ENCODE measurements at regions not wholly inside any gene's neighbourhood (a gene's known extent, or its start where the extent isn't known, plus 50 kb on each side); places are given as distances from the start of the nearest gene placed in this dataset.
"Not testable (repeated sequence)": the region's sequence is repeated elsewhere in the genome, so short reads cannot be mapped to it uniquely, and the experiment has no call there.

DNA sequence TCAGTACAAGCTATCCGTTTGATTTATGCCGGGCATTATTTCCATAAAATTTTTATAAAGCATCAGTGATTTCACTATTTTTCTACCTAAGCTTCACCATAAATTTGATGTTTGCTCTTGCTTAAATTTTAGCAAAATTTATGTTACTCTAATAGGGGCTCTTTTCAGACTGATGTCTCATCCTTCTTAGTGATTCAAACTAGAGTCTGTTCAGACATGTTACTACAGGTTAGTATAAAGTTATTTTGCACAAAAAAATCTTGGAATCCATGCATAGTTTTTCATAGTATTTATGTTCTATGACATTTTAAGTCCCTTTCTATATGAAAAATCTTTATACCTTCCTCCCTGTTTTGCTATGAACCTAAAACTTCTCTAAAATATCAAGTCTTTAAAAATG lies 1151.9 kb downstream of the SLITRK5 start:
- TF ChIP-seq GATA1 (IDR thresholded peaks at IDR 0.05; ENCODE audit: low read depth, low read length), result no peak
- TF ChIP-seq POLR2A (IDR thresholded peaks at IDR 0.05; ENCODE audit: low read length), result no peak
- no peak for DNase-seq

DNA sequence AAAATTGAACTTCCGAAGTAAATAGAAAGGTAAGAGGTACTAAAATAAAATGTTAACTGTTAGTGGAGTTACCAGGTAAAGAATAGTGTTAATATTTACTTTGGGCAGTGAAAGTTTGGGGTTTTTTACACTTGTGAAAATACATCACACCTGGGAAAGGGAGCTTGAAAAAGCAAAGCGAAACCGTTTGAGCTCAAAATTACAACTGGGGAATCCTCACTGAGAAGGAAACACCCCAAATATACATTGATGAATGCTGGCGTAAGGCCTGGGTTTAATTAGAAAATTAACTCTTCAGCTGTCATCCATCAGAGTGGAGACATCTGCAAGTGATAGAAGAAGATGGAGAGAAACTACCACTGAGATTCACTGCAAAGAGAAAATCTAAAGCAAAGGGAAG lies 1153.0 kb downstream of the SLITRK5 start:
- DNase-seq, result no peak
- TF ChIP-seq POLR2A (IDR thresholded peaks at IDR 0.05; ENCODE audit: low read length) (no peak), GATA1 (IDR thresholded peaks at IDR 0.05; ENCODE audit: low read depth, low read length) (no peak)

DNA sequence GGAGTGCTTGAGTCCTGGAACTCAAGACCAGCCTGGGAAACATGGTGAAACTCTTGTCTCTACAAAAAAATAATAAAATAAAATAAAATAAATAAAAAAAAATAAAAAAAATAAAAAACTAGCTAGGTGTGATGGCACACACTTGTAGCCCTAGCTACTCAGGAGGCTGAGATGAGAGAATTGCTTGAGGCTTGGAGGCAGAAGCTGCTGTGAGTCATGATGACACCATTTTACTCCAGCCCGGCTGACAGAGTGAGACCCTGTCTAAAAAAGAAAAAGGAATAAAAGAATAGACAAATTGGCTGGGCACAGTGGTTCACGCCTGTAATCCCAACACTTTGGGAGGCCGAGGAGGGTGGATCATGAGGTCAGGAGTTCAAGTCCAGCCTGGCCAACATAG lies 1168.9 kb downstream of the SLITRK5 start:
- no peak for DNase-seq
- TF ChIP-seq GATA1 (IDR thresholded peaks at IDR 0.05; ENCODE audit: low read depth, low read length) (no peak), POLR2A (IDR thresholded peaks at IDR 0.05; ENCODE audit: low read length) (no peak)

DNA sequence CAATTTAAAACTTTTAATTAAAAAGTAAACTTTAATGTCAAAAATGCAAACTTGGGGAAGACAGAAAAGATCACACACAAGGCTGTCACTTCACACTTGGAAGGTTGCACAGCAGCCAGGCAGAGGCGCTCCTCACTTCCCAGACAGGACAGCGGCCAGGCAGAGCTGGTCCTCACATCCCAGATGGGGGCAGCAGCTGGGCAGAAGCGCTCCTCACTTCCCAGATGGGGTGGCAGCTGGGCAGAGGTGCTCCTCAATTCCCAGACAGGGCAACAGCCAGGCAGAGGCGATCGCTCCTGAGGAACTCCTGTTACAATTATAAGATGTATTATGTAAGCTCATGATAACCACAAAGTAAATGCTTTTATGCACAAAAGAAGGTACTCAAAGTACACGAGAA lies 1181.1 kb downstream of the SLITRK5 start:
- DNase-seq, result not testable (repeated sequence)

DNA sequence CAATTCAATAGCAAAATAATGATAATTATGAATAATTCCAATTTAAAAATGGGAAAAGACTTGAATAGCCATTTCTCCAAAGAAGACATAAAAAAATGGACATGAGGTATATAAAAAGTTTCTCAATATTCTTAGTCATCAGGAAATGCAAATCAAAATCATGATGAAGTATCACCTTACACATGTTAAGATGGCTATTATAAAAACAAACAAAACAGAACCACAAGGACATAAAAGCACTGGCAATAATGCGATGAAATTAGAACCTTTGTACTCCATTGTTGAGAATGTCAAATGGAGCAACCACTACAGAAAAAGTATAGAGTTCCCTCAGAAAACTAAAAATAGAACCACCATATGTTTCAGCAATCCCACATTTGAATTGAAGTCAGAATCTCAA lies 1186.1 kb downstream of the SLITRK5 start:
- DNase-seq, result no peak
- TF ChIP-seq GATA1 (IDR thresholded peaks at IDR 0.05; ENCODE audit: low read depth, low read length) (no peak), POLR2A (IDR thresholded peaks at IDR 0.05; ENCODE audit: low read length) (no peak)

DNA sequence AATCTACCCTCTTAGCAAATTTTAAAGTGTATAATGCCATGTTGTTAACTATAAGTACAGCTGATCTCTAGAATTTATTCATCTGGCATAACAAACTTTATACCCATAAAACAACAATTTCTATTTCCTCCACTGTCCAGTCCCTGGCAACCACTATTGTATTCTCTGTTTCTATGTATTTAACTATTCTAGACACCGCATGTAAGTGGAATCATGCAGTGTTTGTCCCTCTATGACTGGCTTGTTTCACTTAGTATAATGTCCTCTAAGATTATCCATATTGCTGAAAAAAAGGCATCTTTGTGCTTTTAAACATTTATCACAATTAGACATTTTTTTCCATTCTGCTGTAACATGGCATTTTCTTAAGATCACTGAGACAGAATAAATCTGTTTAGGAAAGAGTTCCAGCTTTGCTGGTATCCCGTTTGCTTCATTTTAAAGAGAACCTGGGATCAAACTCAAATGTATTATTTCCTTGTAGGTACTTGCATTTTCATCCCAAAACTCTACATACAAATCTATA lies 1191.0 kb downstream of the SLITRK5 start:
- no peak for TF ChIP-seq GATA1 (IDR thresholded peaks at IDR 0.05; ENCODE audit: low read depth, low read length)
- no peak for TF ChIP-seq POLR2A (IDR thresholded peaks at IDR 0.05; ENCODE audit: low read length)
- DNase-seq, result no peak

DNA sequence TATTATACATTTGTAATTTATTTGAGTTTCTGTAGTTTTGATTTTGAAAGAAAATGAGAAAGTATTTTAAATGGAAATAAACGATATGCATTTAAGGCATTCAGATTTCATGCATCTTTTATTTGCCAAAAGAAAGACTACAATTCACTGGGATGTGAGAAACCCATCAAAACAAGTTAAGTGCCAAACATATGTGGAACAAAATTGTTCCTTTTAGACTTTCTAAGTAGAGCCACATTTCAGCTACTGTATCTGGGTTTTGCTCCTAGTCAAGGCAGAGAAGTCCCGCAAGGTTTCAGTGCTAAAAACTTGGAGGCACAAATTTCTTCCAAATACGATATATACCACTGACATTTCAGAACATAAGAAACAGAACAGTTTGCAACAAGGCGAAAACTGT lies 1191.9 kb downstream of the SLITRK5 start:
- no peak for DNase-seq
- TF ChIP-seq GATA1 (IDR thresholded peaks at IDR 0.05; ENCODE audit: low read depth, low read length) (no peak), POLR2A (IDR thresholded peaks at IDR 0.05; ENCODE audit: low read length) (no peak)

DNA sequence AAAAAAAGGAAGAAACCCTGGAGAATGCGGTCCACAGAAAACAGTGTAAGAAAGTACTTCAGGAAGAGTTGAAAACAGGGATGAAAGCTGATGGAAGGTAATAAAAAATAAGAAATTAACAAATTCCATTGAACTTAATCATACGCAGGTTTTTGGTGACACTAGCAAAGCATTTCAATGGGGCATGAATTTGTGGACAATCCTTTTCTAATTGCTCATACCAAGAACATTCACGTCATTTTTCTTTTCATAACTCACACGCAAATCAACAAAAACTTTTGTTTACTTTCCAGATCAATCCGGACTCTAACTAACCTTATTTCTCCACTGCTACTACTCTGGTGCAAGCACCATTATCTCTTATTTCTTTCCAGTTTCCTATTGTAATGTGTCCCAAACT lies 1195.0 kb downstream of the SLITRK5 start:
- TF ChIP-seq POLR2A (IDR thresholded peaks at IDR 0.05; ENCODE audit: low read length) (no peak), GATA1 (IDR thresholded peaks at IDR 0.05; ENCODE audit: low read depth, low read length) (no peak)
- DNase-seq, result no peak

DNA sequence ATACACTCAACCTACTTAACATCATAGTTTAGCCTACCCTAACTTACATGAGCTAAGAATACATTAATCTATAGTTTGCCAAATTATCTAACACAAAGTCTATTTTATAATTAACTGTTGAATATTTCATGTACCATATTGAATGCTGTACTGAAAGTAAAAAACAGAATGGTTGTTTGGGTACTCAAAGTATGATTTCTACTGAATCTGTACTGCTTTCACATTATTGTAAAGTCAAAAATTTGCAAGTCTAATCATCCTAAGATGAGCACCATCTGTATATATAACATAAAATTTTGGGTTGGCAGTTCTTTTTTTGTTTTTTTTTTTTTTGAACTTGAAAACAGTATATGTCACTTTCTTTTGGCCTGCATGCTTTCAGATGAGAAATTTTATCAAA lies 1212.6 kb downstream of the SLITRK5 start:
- DNase-seq, result no peak
- TF ChIP-seq GATA1 (IDR thresholded peaks at IDR 0.05; ENCODE audit: low read depth, low read length) (no peak), POLR2A (IDR thresholded peaks at IDR 0.05; ENCODE audit: low read length) (no peak)

DNA sequence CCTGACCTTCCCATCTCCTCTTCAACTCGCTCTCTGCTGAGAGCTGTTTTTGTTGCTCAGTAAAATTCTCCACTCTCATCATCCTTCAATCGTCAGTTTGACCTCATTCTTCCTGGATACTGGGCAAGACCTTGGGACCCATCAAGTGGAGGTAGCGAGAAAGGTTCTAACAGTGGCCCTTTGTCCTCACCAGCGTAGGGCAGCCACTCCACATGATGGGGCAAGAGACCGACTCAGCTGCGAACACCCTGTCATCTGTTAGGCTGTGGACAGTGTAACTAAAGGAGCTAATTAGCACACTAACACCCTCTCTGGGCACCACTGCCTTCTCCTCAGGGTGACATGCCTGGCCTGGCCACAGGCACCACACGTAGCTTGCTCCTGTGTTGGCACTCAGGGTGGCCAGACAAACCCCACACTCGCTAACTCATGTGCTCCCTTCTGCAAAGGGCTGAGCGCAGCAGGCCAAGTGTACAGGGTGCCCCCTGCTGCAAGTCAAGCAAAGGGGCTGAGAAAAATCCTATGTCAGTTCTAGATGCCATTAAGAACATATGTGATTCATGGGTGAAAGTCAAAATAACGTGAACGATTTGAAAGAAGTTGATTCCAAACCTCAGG lies 1216.0 kb downstream of the SLITRK5 start:
- peak; percentile 0 to 16 for DNase-seq
- TF ChIP-seq GATA1 (IDR thresholded peaks at IDR 0.05; ENCODE audit: low read depth, low read length) (no peak), POLR2A (IDR thresholded peaks at IDR 0.05; ENCODE audit: low read length) (no peak)

DNA sequence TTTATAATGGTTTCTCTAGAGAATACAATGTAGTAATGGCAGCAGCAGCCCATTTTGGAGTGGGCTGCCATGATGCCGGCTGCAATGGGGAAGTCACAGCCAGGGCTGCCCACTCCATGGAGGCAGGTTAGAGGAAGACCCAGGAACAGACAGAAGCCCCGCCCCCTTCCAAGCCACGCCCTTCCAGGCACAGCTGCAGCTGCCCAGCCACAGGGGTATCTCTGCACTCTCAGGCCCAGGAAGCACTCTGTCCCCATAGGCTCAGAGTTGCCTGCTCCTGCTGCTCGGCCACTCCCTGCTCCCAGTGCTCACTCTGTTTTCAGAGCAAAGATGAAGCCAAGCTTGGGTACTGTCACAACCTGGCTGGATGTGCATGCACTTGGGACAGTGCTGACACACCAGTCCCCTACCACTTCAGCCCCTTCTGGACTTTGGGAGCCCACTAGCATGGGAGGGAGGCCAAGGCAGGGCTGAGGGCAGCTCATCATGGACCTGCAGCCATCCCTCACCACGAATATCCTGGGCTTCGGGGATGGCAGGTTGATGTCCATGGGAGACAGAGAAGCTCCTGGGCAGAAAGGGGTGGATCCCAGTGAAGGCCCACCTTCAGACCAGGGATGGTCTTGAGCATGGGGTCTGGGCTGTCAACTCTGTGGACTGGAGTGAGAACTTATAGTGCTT lies 1224.2 kb downstream of the SLITRK5 start:
- no peak for TF ChIP-seq GATA1 (IDR thresholded peaks at IDR 0.05; ENCODE audit: low read depth, low read length)
- TF ChIP-seq POLR2A (IDR thresholded peaks at IDR 0.05; ENCODE audit: low read length), result no peak
- peak in 1 of 2 experiments; percentile 0 for DNase-seq

DNA sequence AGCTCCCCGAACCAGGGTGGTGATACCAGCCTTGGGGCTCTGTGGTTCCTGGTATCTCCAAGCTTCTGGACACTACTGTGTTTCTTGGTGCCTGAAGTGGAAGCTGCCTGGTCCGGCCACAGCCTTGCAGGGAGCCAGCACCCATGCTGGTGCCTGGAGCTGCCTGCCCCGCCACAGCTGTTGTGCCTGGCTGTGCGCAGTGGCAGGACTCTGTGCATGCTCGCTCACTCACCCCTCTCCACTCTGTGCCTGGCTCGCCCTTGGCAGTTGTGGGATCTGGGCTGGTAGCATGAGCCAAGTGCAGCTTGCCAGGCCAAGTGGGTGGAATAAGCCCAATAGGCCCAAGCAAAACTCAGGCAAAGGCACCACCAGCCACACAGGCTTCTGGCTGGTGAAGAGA lies 1225.3 kb downstream of the SLITRK5 start:
- TF ChIP-seq POLR2A (IDR thresholded peaks at IDR 0.05; ENCODE audit: low read length) (no peak), GATA1 (IDR thresholded peaks at IDR 0.05; ENCODE audit: low read depth, low read length) (no peak)
- DNase-seq, result no peak

DNA sequence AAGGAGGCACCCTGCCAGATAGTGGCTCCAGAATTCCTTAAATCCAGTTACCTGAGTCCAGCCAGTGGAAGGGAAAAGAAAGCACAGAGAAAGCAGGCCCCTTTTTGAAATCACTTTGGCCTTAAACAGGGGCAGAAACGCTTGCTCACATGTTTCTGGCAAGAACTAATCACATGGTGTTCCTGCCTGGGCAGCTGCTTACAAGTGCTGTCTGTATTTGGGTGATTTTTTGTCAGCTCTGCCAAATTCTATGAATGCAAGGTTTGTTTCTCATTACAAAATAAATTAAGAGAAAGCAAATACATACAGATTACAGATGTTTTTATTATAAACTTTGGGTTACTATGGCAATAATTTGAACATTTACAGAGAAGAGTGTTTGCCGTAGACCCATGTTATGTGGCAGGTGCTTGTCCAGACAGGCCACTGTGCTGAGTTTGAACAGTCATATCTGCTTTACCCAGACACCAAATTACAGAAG lies 1237.8 kb downstream of the SLITRK5 start:
- DNase-seq, result peak; percentile 60 to 71
- TF ChIP-seq POLR2A (IDR thresholded peaks at IDR 0.05; ENCODE audit: low read length) (no peak), GATA1 (IDR thresholded peaks at IDR 0.05; ENCODE audit: low read depth, low read length) (no peak)

DNA sequence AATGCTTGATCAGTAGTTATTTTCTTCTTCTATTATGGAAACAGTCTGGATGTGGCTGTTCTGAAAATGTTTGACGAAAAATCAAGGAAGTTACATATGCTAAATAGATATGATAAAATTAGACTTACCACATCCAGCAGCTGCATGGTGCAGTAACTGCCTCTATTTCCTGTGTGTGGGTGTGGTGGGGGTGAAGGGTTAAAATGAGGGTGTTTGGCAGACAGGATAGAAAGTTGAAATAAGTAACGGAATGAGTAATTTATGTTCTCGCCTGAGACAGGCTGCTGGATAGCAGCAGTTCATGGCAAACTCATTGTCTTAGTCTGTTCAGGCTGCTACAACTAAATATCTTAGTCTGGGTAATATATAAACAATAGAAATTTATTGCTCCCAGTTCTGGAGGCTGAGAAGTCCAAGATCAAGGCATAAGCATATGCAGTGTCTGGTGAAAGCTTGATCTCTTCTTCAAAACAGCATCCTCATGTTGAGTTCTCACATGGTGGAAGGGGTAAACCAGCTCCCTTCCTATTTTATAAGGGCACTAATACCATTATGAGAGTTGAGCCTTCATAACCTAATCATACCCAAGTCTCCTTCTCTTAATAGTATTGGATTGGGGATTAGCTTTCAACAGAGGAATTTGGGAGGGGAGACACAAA lies 1248.9 kb downstream of the SLITRK5 start:
- TF ChIP-seq GATA1 (IDR thresholded peaks at IDR 0.05; ENCODE audit: low read depth, low read length), result no peak
- TF ChIP-seq POLR2A (IDR thresholded peaks at IDR 0.05; ENCODE audit: low read length), result no peak
- DNase-seq, result no peak

Measured in erythroblast (primary cell).